CD4-positive, alpha-beta T cell treated with Interleukin-2 at 100 ng/mL for 4 hours (primary cell): ENCODE measurements at regions not wholly inside any gene's neighbourhood (a gene's known extent, or its start where the extent isn't known, plus 50 kb on each side); places are given as distances from the start of the nearest gene placed in this dataset.

Source experiments
- DNase-seq: peaks from one replicate; pipeline ENCODE4 v3.0.0-alpha.2; 2020; ENCODE audit warnings: low spot score

- no peak for DNase-seq
Observed at GRCh38 chr15:67003586-67003985, 61.8 kb upstream of the SMAD3 start.

GRCh38 chr15:67004142-67004541 is 61.3 kb upstream of the SMAD3 start:
- no peak for DNase-seq

GRCh38 chr15:67005294-67005996 is 60.0 kb upstream of the SMAD3 start:
- DNase-seq, result no peak

- no peak for DNase-seq
Observed at GRCh38 chr15:67006083-67007065, 59.0 kb upstream of the SMAD3 start.

GRCh38 chr15:67009576-67010569 is 55.5 kb upstream of the SMAD3 start:
- DNase-seq, result no peak

- no peak for DNase-seq
Observed at GRCh38 chr15:67010898-67011616, 54.3 kb upstream of the SMAD3 start.

- DNase-seq, result no peak
Observed at GRCh38 chr15:67011617-67012005, 53.8 kb upstream of the SMAD3 start.

GRCh38 chr15:67013696-67014095 is 51.7 kb upstream of the SMAD3 start:
- DNase-seq, result no peak
